Heart left ventricle (tissue), 16 donors: ENCODE measurements at regions not wholly inside any gene's neighbourhood (a gene's known extent, or its start where the extent isn't known, plus 50 kb on each side); places are given as distances from the start of the nearest gene placed in this dataset.

Experiments used
- ATAC-seq, 4 donors: fragments of 200-7000 bp; cut with Tn5 transposase; one replicate each; pipeline ENCODE4 v1.9.1; 2020 to 2022; ENCODE audit warnings: moderate library complexity in 4 of 4, mild to moderate bottlenecking in 3 of 4, moderate number of reproducible peaks in 1 of 4
- DNase-seq, 5 donors: peaks; one replicate each; pipeline ENCODE4 v3.0.0-alpha.2; 2020
- H3K27ac ChIP-seq, 12 donors: fragments of 200-600 bp; sonication (generic) in 4 of 12; one replicate each; pipeline versions ENCODE4 v1.5.0 to v1.8.0; 2016 to 2022; ENCODE audit warnings: mild to moderate bottlenecking in 2 of 12
- H3K27me3 ChIP-seq, 9 donors: fragments of 200-600 bp; sonication (generic) in 2 of 9; one replicate each; pipeline versions ENCODE4 v1.5.1 to v1.8.0; 2016 to 2022; ENCODE audit warnings: mild to moderate bottlenecking in 3 of 9
- H3K36me3 ChIP-seq, 9 donors: fragments of 200-600 bp; sonication (generic) in 2 of 9; one replicate each; pipeline versions ENCODE4 v1.5.0 to v1.8.0; 2018 to 2022; ENCODE audit warnings: mild to moderate bottlenecking in 2 of 9
- H3K4me1 ChIP-seq, 12 donors: fragments of 200-600 bp; sonication (generic) in 4 of 12; one replicate each; pipeline versions ENCODE4 v1.5.0 to v1.8.0; 2016 to 2022; ENCODE audit warnings: mild to moderate bottlenecking in 3 of 12
- H3K4me3 ChIP-seq, 12 donors: fragments of 200-600 bp; sonication (generic) in 4 of 12; one replicate each; pipeline versions ENCODE4 v1.5.0 to v1.8.0; 2017 to 2022; ENCODE audit warnings: mild to moderate bottlenecking in 9 of 12, moderate library complexity in 4 of 12
- H3K9me3 ChIP-seq, 12 donors: fragments of 200-600 bp; sonication (generic) in 4 of 12; one replicate each; pipeline versions ENCODE4 v1.5.0 to v1.8.0; 2016 to 2022; ENCODE audit warnings: mild to moderate bottlenecking in 1 of 12
- POLR2A ChIP-seq, 2 donors: fragments of 450-650 bp; IDR thresholded peaks; one replicate each; pipeline ENCODE4 v1.6.1; 2017; ENCODE audit warnings: antibody characterized with exemption in 2 of 2, mild to moderate bottlenecking in 2 of 2, moderate library complexity in 2 of 2
- WGBS, 4 donors: extraction: QIAGEN DNeasy Blood & Tissue Kit in 2 of 4; methylation state at CpG; one replicate each; pipeline versions ENCODE4 v1.1.5 to v1.1.7; 2013 to 2018; 5-methylcytosine and 5-hydroxymethylcytosine counted together
- intact Hi-C, 10 donors: fragments of 100-400 bp; cut with DNase I; formaldehyde crosslinking; loops; one replicate each; pipeline versions ENCODE4 v1.11.1 to v1.14.2; 2022
- TF ChIP-seq, protein P1 (sequence below), 12 donors: fragments of 200-600 bp; sonication (generic) in 4 of 12; IDR thresholded peaks; one replicate each; pipeline versions ENCODE4 v1.5.0 to v1.8.0; 2018 to 2022; ENCODE audit warnings: antibody characterized with exemption in 12 of 12, mild to moderate bottlenecking in 5 of 12
- donor health status: ischemic (EF 13 %, LVEDD 7.1; RV severe dilation, severe dysfunction).
- donor health status: healthy with polysubstance abuse.
- donor health status: DM: no; HTN: yes; CAD: no.
- donor health status: DM: no; HTN: no; CAD: no.
- donor health status: ischemic (EF 25% LVEDD 6.9; RV normal size, moderate dysfunction).
- donor health status: ischemic (EF 25% LVEDD 5.7; RV mildly dilated, moderate dysfunction).
- donor health status: healthy.
- donor health status: DM: yes; HTN: yes; CAD: no.
- donor health status: ischemic (EF 35%, LVEDD 5.7; RV mildly dilated, moderate dysfunction).
- donor health status: nonischemic (EF 11% LVEDD 7.7; RV severe dilation, severe dysfunction).
- donor health status: DM: yes; HTN: yes; CAD: no.
- donor health status: PGD.
- donor health status: ischemic (EF 29% LVEDD 5.4; RV normal size, mild dysfunction).
- donor health status: nonischemic (EF 23%, LVEDD 6.1; RV moderate dilation, normal function).

DNA sequence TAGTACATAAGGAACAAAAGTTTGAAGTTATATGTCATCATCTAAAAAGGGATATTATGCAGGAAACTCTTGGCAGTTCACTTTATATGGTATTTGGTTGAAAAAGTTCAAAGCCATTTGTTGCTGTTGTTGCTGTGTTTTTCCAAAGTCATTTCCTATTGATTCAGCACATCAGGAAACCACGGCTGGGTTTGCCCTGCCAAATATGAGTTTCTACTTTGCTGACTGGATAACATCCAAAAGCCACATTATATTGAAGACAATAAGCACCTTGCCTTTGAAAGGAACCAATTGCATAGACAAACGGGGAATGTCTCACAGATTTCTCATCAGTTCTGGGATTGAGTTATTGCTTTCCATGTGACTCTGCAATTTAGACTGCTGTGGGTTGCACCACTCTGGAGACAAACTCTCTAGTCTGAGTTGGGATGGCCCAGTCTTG lies 206.1 kb downstream of the SLC39A8 start:
- intact Hi-C loops, result no loop called here
- Histone ChIP-seq H3K9me3 (no peaks in the 10 kb centered on the region), H3K27me3 (no peaks in the 10 kb centered on the region), H3K4me3 (no peak overlapping the region), H3K36me3 (no peaks in the 10 kb centered on the region), H3K27ac (peak overlapping the region in 4 of 12 donors; percentile 2 to 50 (median 26)), H3K4me1 (peaks cover 0 to 13% (median 0%) of the 10 kb centered on the region in 12 donors)
- DNase-seq (peak in 2 of 5 donors; percentile 12 to 17), ATAC-seq (peak in 3 of 4 donors; percentile 33 to 71 (median 36))
- WGBS, 4 donors, result 38 to 48% (median 40%) methylated on average over 2 of the region's 2 CpGs
- TF ChIP-seq, protein P1, sequence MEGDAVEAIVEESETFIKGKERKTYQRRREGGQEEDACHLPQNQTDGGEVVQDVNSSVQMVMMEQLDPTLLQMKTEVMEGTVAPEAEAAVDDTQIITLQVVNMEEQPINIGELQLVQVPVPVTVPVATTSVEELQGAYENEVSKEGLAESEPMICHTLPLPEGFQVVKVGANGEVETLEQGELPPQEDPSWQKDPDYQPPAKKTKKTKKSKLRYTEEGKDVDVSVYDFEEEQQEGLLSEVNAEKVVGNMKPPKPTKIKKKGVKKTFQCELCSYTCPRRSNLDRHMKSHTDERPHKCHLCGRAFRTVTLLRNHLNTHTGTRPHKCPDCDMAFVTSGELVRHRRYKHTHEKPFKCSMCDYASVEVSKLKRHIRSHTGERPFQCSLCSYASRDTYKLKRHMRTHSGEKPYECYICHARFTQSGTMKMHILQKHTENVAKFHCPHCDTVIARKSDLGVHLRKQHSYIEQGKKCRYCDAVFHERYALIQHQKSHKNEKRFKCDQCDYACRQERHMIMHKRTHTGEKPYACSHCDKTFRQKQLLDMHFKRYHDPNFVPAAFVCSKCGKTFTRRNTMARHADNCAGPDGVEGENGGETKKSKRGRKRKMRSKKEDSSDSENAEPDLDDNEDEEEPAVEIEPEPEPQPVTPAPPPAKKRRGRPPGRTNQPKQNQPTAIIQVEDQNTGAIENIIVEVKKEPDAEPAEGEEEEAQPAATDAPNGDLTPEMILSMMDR (IDR thresholded peaks at IDR 0.05), result no peak
- TF ChIP-seq POLR2A (IDR thresholded peaks at IDR 0.05), result no peak

DNA sequence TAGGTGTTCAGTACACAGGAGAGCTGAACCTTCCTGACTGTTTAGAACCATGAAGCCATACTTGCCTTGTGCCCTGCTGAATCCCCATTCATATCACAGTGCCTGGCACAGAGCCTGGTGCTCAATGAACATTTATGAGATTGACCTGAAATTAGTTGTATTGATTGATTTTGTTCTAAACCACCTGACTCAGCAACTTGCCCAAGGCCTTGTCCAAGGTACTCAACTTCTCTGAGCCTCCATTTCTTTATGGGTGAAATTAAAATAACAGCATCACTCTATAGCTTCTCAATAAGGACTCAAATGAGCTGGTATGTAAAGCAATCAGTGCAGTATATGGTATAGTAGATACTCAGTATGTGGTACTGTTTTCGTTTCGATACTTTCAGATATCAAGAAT lies 208.1 kb downstream of the SLC39A8 start:
- no peaks in the 10 kb centered on the region for H3K27me3 ChIP-seq
- H3K4me3 ChIP-seq, result no peak overlapping the region
- H3K36me3 ChIP-seq, result no peaks in the 10 kb centered on the region
- intact Hi-C loops, result no loop called here
- DNase-seq (no peak), ATAC-seq (no peak)
- peaks cover 0 to 13% (median 0%) of the 10 kb centered on the region in 12 donors for H3K4me1 ChIP-seq
- H3K9me3 ChIP-seq, result peaks cover 0 to 2% (median 0%) of the 10 kb centered on the region in 12 donors
- no peak overlapping the region for H3K27ac ChIP-seq
- 91 to 99% (median 94%) methylated on average over 2 of the region's 2 CpGs for WGBS, 4 donors
- no peak for TF ChIP-seq POLR2A (IDR thresholded peaks at IDR 0.05)
- TF ChIP-seq, protein P1 (IDR thresholded peaks at IDR 0.05), result no peak

DNA sequence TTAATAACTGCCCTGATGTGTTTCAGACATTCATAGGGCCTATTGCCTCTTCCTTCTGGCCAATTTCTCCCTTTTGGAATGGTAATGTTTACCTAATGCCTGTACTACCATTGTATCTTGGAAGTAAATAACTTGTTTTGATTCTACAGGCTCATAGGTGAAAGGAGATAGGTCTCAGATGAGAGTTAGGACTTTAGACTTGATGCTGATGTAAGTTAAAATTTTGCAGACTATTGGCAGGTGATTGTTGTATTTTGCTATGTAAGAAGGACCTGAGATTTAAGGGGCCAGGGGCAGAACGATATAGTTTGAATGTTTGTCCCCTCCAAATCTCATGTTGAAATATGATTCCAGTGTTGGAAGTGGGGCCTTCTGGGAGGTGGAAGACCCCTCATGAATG lies 215.5 kb downstream of the SLC39A8 start:
- Histone ChIP-seq H3K4me1 (no peaks in the 10 kb centered on the region), H3K27me3 (no peaks in the 10 kb centered on the region), H3K9me3 (peaks cover 0 to 17% (median 0%) of the 10 kb centered on the region in 12 donors), H3K27ac (no peak overlapping the region), H3K36me3 (no peaks in the 10 kb centered on the region), H3K4me3 (no peak overlapping the region)
- DNase-seq, result no peak
- WGBS, 4 donors, result 33 to 87% (median 60%) methylated on average over 1 of the region's 1 CpG
- TF ChIP-seq POLR2A (IDR thresholded peaks at IDR 0.05), result no peak
- TF ChIP-seq, protein P1 (IDR thresholded peaks at IDR 0.05), result no peak
- ATAC-seq, result no peak
- intact Hi-C loops, result no loop called here
